AG04450 (cell line): ENCODE measurements at regions not wholly inside any gene's neighbourhood (a gene's known extent, or its start where the extent isn't known, plus 50 kb on each side); places are given as distances from the start of the nearest gene placed in this dataset.

Source experiments
- CTCF ChIA-PET: fragments of 300-600, 350-600 bp; formaldehyde crosslinking; extraction: SDS; loops from one replicate; lab custom pipeline; 2022; ENCODE audit warnings: antibody characterized with exemption, inconsistent platforms; lab: Charles Lee
- POLR2A ChIA-PET: fragments of 350-600 bp; formaldehyde crosslinking; extraction: SDS; loops from one replicate; lab custom pipeline; 2021; ENCODE audit warnings: antibody characterized with exemption, inconsistent platforms; lab: Yijun Ruan, JAX
- DNase-seq: peaks from one replicate; pipeline ENCODE4 v3.0.0-alpha.2; 2011; ENCODE audit warnings: low read depth, low spot score
- H3K27ac ChIP-seq: one replicate; pipeline ENCODE4 v1.5.1; 2012; ENCODE audit warnings: low read depth, low read length, control low read depth
- H3K27me3 ChIP-seq: one replicate; pipeline ENCODE4 v1.6.0; 2012; ENCODE audit warnings: low read length; ENCODE audit not compliant: control insufficient read depth, insufficient read depth
- H3K4me3 ChIP-seq: 2 replicates; pipeline ENCODE4 v1.5.1; 2011; ENCODE audit warnings: mild to moderate bottlenecking, low read depth, low read length, control low read depth
- H3K9me3 ChIP-seq: 2 replicates; pipeline ENCODE4 v1.5.1; 2012; ENCODE audit warnings: low read length; ENCODE audit not compliant: control insufficient read depth, insufficient read depth
- TF ChIP-seq, protein P1 (sequence below): IDR thresholded peaks from 2 replicates; pipeline ENCODE4 v1.5.1; 2011; ENCODE audit warnings: low read depth, low read length, control low read depth, inconsistent platforms

DNA sequence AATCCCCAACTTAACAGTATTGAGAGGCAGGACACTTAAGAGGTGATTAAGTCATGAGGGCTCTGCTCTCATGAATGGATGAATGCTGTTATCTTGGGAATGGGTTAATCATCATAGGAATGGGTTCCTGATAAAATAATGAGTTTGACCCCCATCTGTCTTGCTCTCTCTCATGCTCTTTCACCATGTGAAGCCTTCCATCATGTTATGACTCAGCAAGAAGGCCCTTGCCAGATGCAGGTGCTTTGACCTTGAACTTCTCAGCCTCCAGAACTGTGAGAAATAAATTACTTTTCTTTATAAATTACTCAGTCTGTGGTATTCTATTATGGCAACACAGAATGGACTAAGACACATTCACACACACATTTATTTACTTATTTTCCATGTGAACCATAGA lies 89.0 kb upstream of the PPM1H start:
- Histone ChIP-seq H3K27me3 (peaks cover 3% of the 10 kb centered on the region), H3K27ac (no peak overlapping the region), H3K4me3 (no peak overlapping the region), H3K9me3 (no peaks in the 10 kb centered on the region)
- TF ChIP-seq, protein P1, sequence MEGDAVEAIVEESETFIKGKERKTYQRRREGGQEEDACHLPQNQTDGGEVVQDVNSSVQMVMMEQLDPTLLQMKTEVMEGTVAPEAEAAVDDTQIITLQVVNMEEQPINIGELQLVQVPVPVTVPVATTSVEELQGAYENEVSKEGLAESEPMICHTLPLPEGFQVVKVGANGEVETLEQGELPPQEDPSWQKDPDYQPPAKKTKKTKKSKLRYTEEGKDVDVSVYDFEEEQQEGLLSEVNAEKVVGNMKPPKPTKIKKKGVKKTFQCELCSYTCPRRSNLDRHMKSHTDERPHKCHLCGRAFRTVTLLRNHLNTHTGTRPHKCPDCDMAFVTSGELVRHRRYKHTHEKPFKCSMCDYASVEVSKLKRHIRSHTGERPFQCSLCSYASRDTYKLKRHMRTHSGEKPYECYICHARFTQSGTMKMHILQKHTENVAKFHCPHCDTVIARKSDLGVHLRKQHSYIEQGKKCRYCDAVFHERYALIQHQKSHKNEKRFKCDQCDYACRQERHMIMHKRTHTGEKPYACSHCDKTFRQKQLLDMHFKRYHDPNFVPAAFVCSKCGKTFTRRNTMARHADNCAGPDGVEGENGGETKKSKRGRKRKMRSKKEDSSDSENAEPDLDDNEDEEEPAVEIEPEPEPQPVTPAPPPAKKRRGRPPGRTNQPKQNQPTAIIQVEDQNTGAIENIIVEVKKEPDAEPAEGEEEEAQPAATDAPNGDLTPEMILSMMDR = no peak
- ChIA-PET CTCF (interaction anchor here (1.7 kb wide), 1 partner anchor 45 kb away, joined by 5 read pairs; no protein-coding TSS in a partner anchor), POLR2A (no interaction called here)
- DNase-seq = no peak

DNA sequence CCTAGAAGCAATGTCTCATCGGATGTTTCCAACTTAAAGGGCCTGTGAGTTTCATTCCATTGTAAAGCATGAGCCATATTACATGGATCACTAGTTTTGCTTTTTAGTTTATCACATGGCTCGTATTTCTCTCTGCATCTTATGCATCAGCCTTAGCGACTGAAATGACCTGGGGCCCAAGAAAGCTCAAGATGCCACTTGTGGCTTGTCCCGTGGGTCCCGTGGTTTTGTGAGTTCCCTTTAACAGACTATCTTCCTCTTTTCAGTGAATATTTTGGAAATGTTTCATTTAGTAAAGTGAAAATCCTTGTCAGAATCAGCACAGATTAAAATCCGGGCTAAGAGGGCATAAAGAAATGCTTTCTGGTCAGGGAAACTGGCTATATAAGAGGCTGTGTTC lies 86.2 kb upstream of the PPM1H start:
- no peaks in the 10 kb centered on the region for H3K9me3 ChIP-seq
- POLR2A ChIA-PET = no interaction called here
- DNase-seq = no peak
- TF ChIP-seq, protein P1 = no peak
- no peak overlapping the region for H3K4me3 ChIP-seq
- no peak overlapping the region for H3K27ac ChIP-seq
- CTCF ChIA-PET = interaction anchor here (1.6 kb wide), 1 partner anchor 48 kb away, joined by 4 read pairs; no protein-coding TSS in a partner anchor
- peaks cover 3% of the 10 kb centered on the region for H3K27me3 ChIP-seq

DNA sequence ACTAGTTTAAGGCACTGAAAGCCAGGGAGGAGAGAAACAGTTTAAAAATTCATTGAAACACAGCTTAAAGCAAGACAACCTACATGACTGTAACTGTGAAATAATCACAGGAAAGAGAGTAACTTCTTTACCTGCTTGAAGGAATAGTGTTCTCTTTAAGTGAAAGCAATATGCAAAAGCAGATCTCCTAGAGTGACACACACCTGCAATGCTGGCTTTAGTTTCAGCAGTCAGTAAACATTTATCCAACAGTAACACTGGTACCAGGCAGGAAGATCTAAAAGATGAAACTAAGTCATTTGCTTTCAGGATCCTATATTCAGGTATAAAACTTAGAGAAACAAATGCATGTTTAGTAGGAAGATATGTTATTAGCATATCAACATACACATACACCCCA lies 85.3 kb upstream of the PPM1H start:
- H3K4me3 ChIP-seq = no peak overlapping the region
- TF ChIP-seq, protein P1 = no peak
- DNase-seq = no peak
- ChIA-PET CTCF (interaction anchor here (1.6 kb wide), 1 partner anchor 48 kb away, joined by 4 read pairs; no protein-coding TSS in a partner anchor), POLR2A (no interaction called here)
- H3K27ac ChIP-seq = no peak overlapping the region
- H3K9me3 ChIP-seq = no peaks in the 10 kb centered on the region
- H3K27me3 ChIP-seq = peaks cover 3% of the 10 kb centered on the region

GRCh38 chr12:63018273-63018672 lies 83.3 kb upstream of the PPM1H start:
- ChIA-PET POLR2A (no interaction called here), CTCF (interaction anchor here (1.3 to 1.4 kb wide), 2 partner anchors 50 to 580 kb away, joined by 3 read pairs; no protein-coding TSS in a partner anchor)
- Histone ChIP-seq H3K27ac (no peak overlapping the region), H3K9me3 (no peaks in the 10 kb centered on the region), H3K4me3 (no peak overlapping the region), H3K27me3 (peaks cover 3% of the 10 kb centered on the region)
- DNase-seq = no peak
- TF ChIP-seq, protein P1 = no peak

GRCh38 chr12:63013302-63013701 lies 78.4 kb upstream of the PPM1H start:
- POLR2A ChIA-PET = no interaction called here
- H3K9me3 ChIP-seq = no peaks in the 10 kb centered on the region
- H3K27ac ChIP-seq = no peak overlapping the region
- CTCF ChIA-PET = no interaction called here
- no peak overlapping the region for H3K4me3 ChIP-seq
- no peaks in the 10 kb centered on the region for H3K27me3 ChIP-seq
- DNase-seq = no peak
- TF ChIP-seq, protein P1 = no peak
